Spleen (tissue), 11 donors: ENCODE measurements at regions not wholly inside any gene's neighbourhood (a gene's known extent, or its start where the extent isn't known, plus 50 kb on each side); places are given as distances from the start of the nearest gene placed in this dataset.

Experiments
- DNase-seq: peaks from one replicate; pipeline ENCODE4 v3.0.0-alpha.2; 2020
- H3K27ac ChIP-seq, 8 donors: fragments of 200-600 bp; sonication (generic) in 7 of 8; 1 replicate in 4 of 8; 2 replicates in 4 of 8; pipeline versions ENCODE4 v1.5.0 to v1.8.0; 2016 to 2021; ENCODE audit warnings: inconsistent platforms in 4 of 8, mild to moderate bottlenecking in 4 of 8, moderate library complexity in 1 of 8
- H3K27me3 ChIP-seq, 7 donors: fragments of 200-600 bp; sonication (generic) in 6 of 7; replicated peaks in 1 of 7; 1 replicate in 4 of 7; 2 replicates in 3 of 7; pipeline versions ENCODE4 v1.5.0 to v1.8.0; 2016 to 2021; ENCODE audit warnings: inconsistent platforms in 3 of 7, mild to moderate bottlenecking in 1 of 7
- H3K36me3 ChIP-seq, 6 donors: fragments of 200-600 bp; sonication (generic) in 5 of 6; 1 replicate in 4 of 6; 2 replicates in 2 of 6; pipeline versions ENCODE4 v1.5.0 to v1.8.0; 2016 to 2021; ENCODE audit warnings: inconsistent platforms in 2 of 6
- H3K4me1 ChIP-seq, 6 donors: fragments of 200-600 bp; sonication (generic) in 5 of 6; 1 replicate in 3 of 6; 2 replicates in 3 of 6; pipeline versions ENCODE4 v1.5.0 to v1.8.0; 2016 to 2021; ENCODE audit warnings: inconsistent platforms in 3 of 6
- H3K4me3 ChIP-seq, 8 donors: fragments of 200-600 bp; sonication (generic) in 7 of 8; 1 replicate in 4 of 8; 2 replicates in 4 of 8; pipeline versions ENCODE4 v1.5.0 to v1.8.0; 2016 to 2021; ENCODE audit warnings: inconsistent platforms in 4 of 8, mild to moderate bottlenecking in 4 of 8, moderate library complexity in 2 of 8
- H3K9me3 ChIP-seq, 8 donors: fragments of 200-600 bp; sonication (generic) in 7 of 8; 1 replicate in 4 of 8; 2 replicates in 4 of 8; pipeline versions ENCODE4 v1.5.0 to v1.8.0; 2016 to 2021; ENCODE audit warnings: inconsistent platforms in 4 of 8
- POLR2A ChIP-seq, 3 donors: fragments of 450-650 bp; IDR thresholded peaks; one replicate each; pipeline ENCODE4 v1.5.1; 2017; ENCODE audit warnings: antibody characterized with exemption in 3 of 3, mild to moderate bottlenecking in 1 of 3
- POLR2AphosphoS5 ChIP-seq, 3 donors: sonication (generic); formaldehyde crosslinking; IDR thresholded peaks; one replicate each; pipeline ENCODE4 v1.5.1; 2017; ENCODE audit warnings: antibody characterized with exemption in 3 of 3
- WGBS, 5 donors: extraction: QIAGEN DNeasy Blood & Tissue Kit in 3 of 5; methylation state at CpG; one replicate each; pipeline versions ENCODE4 v1.1.5 to v1.1.7; 2013 to 2018; 5-methylcytosine and 5-hydroxymethylcytosine counted together
- intact Hi-C: fragments of 100-400 bp; cut with DNase I; formaldehyde crosslinking; loops from one replicate; pipeline ENCODE4 v1.15.0; 2023; ENCODE audit warnings: low total_unique reads
- TF ChIP-seq, protein P1 (sequence below), 11 experiments: fragments of 200-600 bp in 7 of 11; fragments of 450-650 bp in 4 of 11; sonication (generic) in 4 of 11; IDR thresholded peaks in 8 of 11; conservative IDR thresholded peaks in 3 of 11; 1 replicate in 7 of 11; 2 replicates in 4 of 11; pipeline versions ENCODE4 v1.4.0 to v1.8.0; 2016 to 2021; ENCODE audit warnings: antibody characterized with exemption in 11 of 11, inconsistent platforms in 4 of 11, mild to moderate bottlenecking in 1 of 11
- donor health status: healthy with polysubstance abuse.
- donor health status: DM: no; HTN: no; CAD: no; lungs with moderate emphysema.
- donor health status: DM: no; HTN: no; CAD: no.
- donor health status: Bipolar disorder and iron deficiency.
- donor health status: healthy.
- donor health status: DM: no; HTN: no; CAD: no.
- donor health status: DM: yes; HTN: yes; CAD: no.

DNA sequence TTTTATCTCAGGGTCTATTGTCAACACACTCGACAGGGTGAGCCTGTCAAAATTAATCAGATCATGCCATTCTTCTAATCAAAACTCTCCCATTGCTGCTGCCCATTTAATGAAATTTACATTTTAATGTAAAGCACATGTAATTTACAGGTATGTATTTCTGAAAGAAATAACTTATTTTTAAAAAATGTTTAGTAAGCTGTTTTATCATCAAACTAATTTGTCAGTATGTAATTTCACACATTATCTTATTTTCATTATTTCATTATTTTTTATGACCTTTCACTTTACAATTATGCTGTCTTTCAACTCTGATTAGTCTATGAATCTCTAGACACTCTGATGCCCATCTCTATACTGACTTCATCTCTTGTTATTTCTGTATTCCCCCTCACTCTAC lies 467.8 kb downstream of the ZNF804A start:
- intact Hi-C loops, result no loop called here
- WGBS, 5 donors, result 60 to 77% (median 73%) methylated on average over 1 of the region's 1 CpG
- Histone ChIP-seq H3K27ac (no peak overlapping the region), H3K4me1 (no peaks in the 10 kb centered on the region), H3K9me3 (no peaks in the 10 kb centered on the region), H3K36me3 (no peaks in the 10 kb centered on the region), H3K27me3 (no peaks in the 10 kb centered on the region), H3K4me3 (no peak overlapping the region)
- TF ChIP-seq POLR2AphosphoS5 (IDR thresholded peaks at IDR 0.05) (no peak), POLR2A (IDR thresholded peaks at IDR 0.05) (no peak)
- TF ChIP-seq, protein P1, sequence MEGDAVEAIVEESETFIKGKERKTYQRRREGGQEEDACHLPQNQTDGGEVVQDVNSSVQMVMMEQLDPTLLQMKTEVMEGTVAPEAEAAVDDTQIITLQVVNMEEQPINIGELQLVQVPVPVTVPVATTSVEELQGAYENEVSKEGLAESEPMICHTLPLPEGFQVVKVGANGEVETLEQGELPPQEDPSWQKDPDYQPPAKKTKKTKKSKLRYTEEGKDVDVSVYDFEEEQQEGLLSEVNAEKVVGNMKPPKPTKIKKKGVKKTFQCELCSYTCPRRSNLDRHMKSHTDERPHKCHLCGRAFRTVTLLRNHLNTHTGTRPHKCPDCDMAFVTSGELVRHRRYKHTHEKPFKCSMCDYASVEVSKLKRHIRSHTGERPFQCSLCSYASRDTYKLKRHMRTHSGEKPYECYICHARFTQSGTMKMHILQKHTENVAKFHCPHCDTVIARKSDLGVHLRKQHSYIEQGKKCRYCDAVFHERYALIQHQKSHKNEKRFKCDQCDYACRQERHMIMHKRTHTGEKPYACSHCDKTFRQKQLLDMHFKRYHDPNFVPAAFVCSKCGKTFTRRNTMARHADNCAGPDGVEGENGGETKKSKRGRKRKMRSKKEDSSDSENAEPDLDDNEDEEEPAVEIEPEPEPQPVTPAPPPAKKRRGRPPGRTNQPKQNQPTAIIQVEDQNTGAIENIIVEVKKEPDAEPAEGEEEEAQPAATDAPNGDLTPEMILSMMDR (IDR thresholded peaks at IDR 0.05 in 8 of 11, conservative IDR thresholded peaks at IDR 0.05 in 3 of 11), result no peak
- no peak for DNase-seq

DNA sequence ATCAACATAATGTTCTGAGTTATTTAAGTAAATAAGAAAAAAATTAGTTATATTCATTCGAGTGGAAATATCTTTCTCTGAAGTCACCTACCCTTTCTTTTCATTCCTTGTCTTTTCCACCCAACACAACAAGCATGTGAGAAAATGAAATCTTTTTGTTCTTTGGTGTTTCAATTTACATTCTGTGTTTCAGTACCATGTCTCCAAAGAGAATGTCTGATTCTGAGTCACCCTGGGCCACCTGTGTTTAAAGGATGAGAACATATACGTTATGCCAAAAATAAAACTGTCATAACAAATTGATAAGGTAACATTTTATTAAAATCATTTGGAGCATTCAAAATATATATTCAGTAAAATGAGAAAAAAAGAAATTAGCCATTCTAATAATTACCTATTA lies 470.8 kb downstream of the ZNF804A start:
- Histone ChIP-seq H3K36me3 (no peaks in the 10 kb centered on the region), H3K27ac (no peak overlapping the region), H3K4me1 (no peaks in the 10 kb centered on the region), H3K27me3 (no peaks in the 10 kb centered on the region), H3K9me3 (no peaks in the 10 kb centered on the region), H3K4me3 (no peak overlapping the region)
- intact Hi-C loops, result no loop called here
- 64 to 85% (median 72%) methylated on average over 2 of the region's 2 CpGs for WGBS, 5 donors
- no peak for DNase-seq
- TF ChIP-seq, protein P1 (IDR thresholded peaks at IDR 0.05 in 8 of 11, conservative IDR thresholded peaks at IDR 0.05 in 3 of 11), result no peak
- TF ChIP-seq POLR2A (IDR thresholded peaks at IDR 0.05) (no peak), POLR2AphosphoS5 (IDR thresholded peaks at IDR 0.05) (no peak)

DNA sequence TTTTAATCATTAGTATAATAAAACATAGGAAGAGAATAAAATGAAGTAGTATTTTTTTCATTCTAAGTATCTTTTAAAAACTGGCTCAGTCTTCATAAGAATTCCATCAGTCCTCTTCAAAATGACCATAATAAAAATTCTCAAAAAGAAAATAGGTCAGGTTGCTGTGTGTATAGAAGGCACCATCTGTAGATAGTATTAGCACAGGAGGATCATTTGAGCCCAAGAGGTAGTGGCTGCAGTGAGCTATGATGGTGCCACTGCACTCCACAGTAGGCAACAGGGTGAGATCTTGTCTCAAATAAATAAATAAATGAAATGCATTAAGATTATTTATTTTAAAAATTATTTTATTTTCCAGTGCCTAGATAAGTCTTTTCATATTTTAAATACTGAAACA lies 475.8 kb downstream of the ZNF804A start:
- no peaks in the 10 kb centered on the region for H3K4me1 ChIP-seq
- no peak for DNase-seq
- no peak overlapping the region for H3K4me3 ChIP-seq
- H3K9me3 ChIP-seq, result no peaks in the 10 kb centered on the region
- no peak overlapping the region for H3K27ac ChIP-seq
- H3K36me3 ChIP-seq, result no peaks in the 10 kb centered on the region
- intact Hi-C loops, result no loop called here
- TF ChIP-seq, protein P1 (IDR thresholded peaks at IDR 0.05 in 8 of 11, conservative IDR thresholded peaks at IDR 0.05 in 3 of 11), result no peak
- no peak for TF ChIP-seq POLR2A (IDR thresholded peaks at IDR 0.05)
- no peak for TF ChIP-seq POLR2AphosphoS5 (IDR thresholded peaks at IDR 0.05)
- no peaks in the 10 kb centered on the region for H3K27me3 ChIP-seq

DNA sequence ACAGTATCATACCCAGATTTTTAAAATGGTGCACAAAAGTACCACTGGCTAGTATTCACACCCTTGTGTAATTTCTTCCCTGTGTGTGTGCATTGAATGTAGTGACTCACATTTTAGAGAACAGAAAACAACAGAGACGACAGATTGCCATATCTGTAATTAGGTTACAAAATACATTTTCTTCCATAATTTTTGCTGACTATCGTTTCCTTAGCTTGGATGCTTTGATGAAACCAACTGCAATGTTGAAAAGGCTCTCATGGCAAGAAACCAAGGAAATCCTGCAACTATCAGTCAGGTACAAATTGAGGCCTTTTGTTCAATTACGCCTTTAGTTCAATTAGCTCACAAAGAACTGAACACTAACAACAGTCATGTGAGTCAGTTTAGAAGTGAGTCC lies 484.4 kb downstream of the ZNF804A start:
- intact Hi-C loops, result no loop called here
- Histone ChIP-seq H3K27me3 (no peaks in the 10 kb centered on the region), H3K4me3 (no peak overlapping the region), H3K4me1 (no peaks in the 10 kb centered on the region), H3K36me3 (no peaks in the 10 kb centered on the region), H3K27ac (no peak overlapping the region), H3K9me3 (no peaks in the 10 kb centered on the region)
- no peak for TF ChIP-seq POLR2AphosphoS5 (IDR thresholded peaks at IDR 0.05)
- TF ChIP-seq POLR2A (IDR thresholded peaks at IDR 0.05), result no peak
- TF ChIP-seq, protein P1 (IDR thresholded peaks at IDR 0.05 in 8 of 11, conservative IDR thresholded peaks at IDR 0.05 in 3 of 11), result no peak
- WGBS, 5 donors, result 84 to 96% (median 87%) methylated on average over 3 of the region's 3 CpGs
- DNase-seq, result no peak
